Osteoblast (primary cell): ENCODE measurements at regions not wholly inside any gene's neighbourhood (a gene's known extent, or its start where the extent isn't known, plus 50 kb on each side); places are given as distances from the start of the nearest gene placed in this dataset.

Source experiments
- DNase-seq: peaks from one replicate; pipeline ENCODE4 v3.0.0; 2011; ENCODE audit warnings: low spot score, mixed read lengths; ENCODE audit not compliant: insufficient read length; ENCODE audit errors: missing footprints
- H2AFZ ChIP-seq: 2 replicates; pipeline ENCODE4 v1.6.0; 2011; ENCODE audit warnings: mild to moderate bottlenecking, low read length
- H3K27ac ChIP-seq: 2 replicates; pipeline ENCODE4 v1.5.1; 2011; ENCODE audit warnings: mild to moderate bottlenecking, low read depth, low read length, moderate library complexity
- H3K27me3 ChIP-seq: 2 replicates; pipeline ENCODE4 v1.6.0; 2012; ENCODE audit warnings: mild to moderate bottlenecking, control low read depth, inconsistent platforms, low read length, moderate library complexity; ENCODE audit not compliant: insufficient read depth
- H3K36me3 ChIP-seq: 2 replicates; pipeline ENCODE4 v1.5.1; 2011; ENCODE audit warnings: mild to moderate bottlenecking, low read length, control low read depth, moderate library complexity; ENCODE audit not compliant: insufficient read depth
- H3K4me1 ChIP-seq: 2 replicates; pipeline ENCODE4 v1.5.1; 2011; ENCODE audit warnings: mild to moderate bottlenecking, low read length, control low read depth, moderate library complexity; ENCODE audit not compliant: insufficient read depth
- H3K4me2 ChIP-seq: 2 replicates; pipeline ENCODE4 v1.6.0; 2011; ENCODE audit warnings: mild to moderate bottlenecking, low read length; ENCODE audit not compliant: insufficient read depth
- H3K4me3 ChIP-seq: fragments of 200-600 bp; sonication (generic); 3 replicates; pipeline ENCODE4 v1.5.1; 2012; ENCODE audit warnings: mild to moderate bottlenecking, low read length, inconsistent platforms; ENCODE audit not compliant: insufficient read depth
- H3K79me2 ChIP-seq: 2 replicates; pipeline ENCODE4 v1.6.0; 2012; ENCODE audit warnings: mild to moderate bottlenecking, low read length, control low read depth, inconsistent platforms; ENCODE audit not compliant: insufficient read depth
- H3K9me3 ChIP-seq: 2 replicates; pipeline ENCODE4 v1.5.1; 2011; ENCODE audit warnings: low read depth, low read length, control low read depth
- H4K20me1 ChIP-seq: 2 replicates; pipeline ENCODE4 v1.6.0; 2012; ENCODE audit warnings: mild to moderate bottlenecking, low read length, control low read depth; ENCODE audit not compliant: insufficient read depth
- CTCF ChIP-seq: IDR thresholded peaks from 2 replicates; pipeline ENCODE4 v1.5.1; 2011; ENCODE audit warnings: mild to moderate bottlenecking, low read depth, low read length, moderate library complexity; ENCODE audit errors: extremely low read depth

GRCh38 chr5:125700380-125700861 lies 722.8 kb upstream of the GRAMD2B start:
- peak overlapping the region; percentile 81 for H3K4me2 ChIP-seq
- H3K27me3 ChIP-seq: no peaks in the 10 kb centered on the region
- peak overlapping the region; percentile 60 for H3K4me3 ChIP-seq
- H2AFZ ChIP-seq: peak overlapping the region; percentile 84
- TF ChIP-seq CTCF: no peak
- H3K79me2 ChIP-seq: no peaks in the 10 kb centered on the region
- H3K27ac ChIP-seq: peak overlapping the region; percentile 62
- DNase-seq: no peak
- no peaks in the 10 kb centered on the region for H3K9me3 ChIP-seq
- no peaks in the 10 kb centered on the region for H4K20me1 ChIP-seq
- no peaks in the 10 kb centered on the region for H3K36me3 ChIP-seq
- H3K4me1 ChIP-seq: peaks cover 23% of the 10 kb centered on the region

DNA sequence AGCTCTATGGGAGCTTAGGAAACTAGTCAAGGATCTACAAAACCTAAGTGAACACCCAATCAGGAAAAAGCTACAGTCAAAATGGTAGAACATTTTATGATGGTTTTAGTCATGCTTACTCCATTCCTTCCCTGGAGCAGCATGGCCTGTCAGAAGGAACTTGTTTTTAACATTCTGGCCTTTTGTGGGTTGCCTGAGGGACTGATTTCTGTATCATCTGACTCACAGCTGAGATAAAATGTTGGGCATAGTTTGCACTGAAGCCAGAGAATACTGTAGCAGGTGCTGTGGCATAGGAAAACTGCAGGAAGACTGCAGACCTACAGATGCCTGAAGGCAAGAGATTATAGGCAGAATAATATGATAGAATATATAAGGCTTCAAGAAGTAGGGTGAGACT lies 719.6 kb upstream of the GRAMD2B start:
- Histone ChIP-seq H3K79me2 (no peaks in the 10 kb centered on the region), H3K36me3 (no peaks in the 10 kb centered on the region), H4K20me1 (no peaks in the 10 kb centered on the region), H3K27me3 (no peaks in the 10 kb centered on the region), H3K9me3 (no peaks in the 10 kb centered on the region), H3K27ac (no peak overlapping the region), H3K4me1 (peaks cover 10% of the 10 kb centered on the region), H3K4me2 (no peak overlapping the region), H2AFZ (no peak overlapping the region), H3K4me3 (no peak overlapping the region)
- DNase-seq: no peak
- TF ChIP-seq CTCF: no peak

DNA sequence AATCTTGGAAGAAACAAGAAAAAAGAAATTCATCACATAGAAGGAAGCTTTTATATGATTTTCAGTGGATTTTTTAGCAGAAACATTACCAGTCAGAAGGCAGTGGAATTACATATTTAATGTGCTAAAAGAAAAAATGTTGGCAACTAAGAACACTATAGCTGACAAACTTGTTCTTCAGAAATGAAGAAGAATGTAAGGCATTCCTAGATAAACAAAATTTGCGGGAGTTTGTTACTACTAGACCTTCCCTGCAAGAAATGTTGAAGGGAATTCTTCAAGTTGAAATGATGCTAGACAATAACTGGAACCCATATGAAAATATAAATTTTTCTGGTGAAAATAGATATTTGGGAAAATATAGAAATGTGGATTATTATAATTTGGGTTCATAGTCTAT lies 718.3 kb upstream of the GRAMD2B start:
- Histone ChIP-seq H2AFZ (no peak overlapping the region), H3K27me3 (no peaks in the 10 kb centered on the region), H3K4me1 (peaks cover 8% of the 10 kb centered on the region), H3K9me3 (no peaks in the 10 kb centered on the region), H4K20me1 (no peaks in the 10 kb centered on the region), H3K4me2 (no peak overlapping the region), H3K79me2 (no peaks in the 10 kb centered on the region), H3K27ac (no peak overlapping the region), H3K4me3 (no peak overlapping the region), H3K36me3 (no peaks in the 10 kb centered on the region)
- TF ChIP-seq CTCF: no peak
- no peak for DNase-seq

DNA sequence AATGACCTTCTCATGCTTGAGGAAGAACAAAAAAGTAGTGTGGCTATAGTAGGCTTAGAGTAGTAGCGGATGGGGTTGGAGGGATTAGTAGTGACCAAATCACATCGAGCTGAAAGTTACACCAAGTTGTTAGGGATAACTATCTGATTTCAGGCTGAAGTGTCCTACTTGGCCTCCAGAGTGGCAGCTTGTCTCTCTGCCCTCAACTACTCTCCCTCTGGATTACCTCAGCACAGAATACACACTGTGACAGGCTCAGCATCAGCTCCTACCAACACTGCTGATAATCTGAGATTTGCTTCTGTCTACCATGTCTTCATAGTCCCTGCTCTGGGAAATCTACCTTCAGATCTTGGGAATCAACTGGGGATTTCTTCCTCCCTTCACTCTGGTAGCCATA lies 714.6 kb upstream of the GRAMD2B start:
- Histone ChIP-seq H2AFZ (no peak overlapping the region), H3K27ac (no peak overlapping the region), H3K79me2 (no peaks in the 10 kb centered on the region), H3K4me2 (no peak overlapping the region), H3K36me3 (no peaks in the 10 kb centered on the region), H4K20me1 (no peaks in the 10 kb centered on the region), H3K27me3 (no peaks in the 10 kb centered on the region), H3K4me3 (no peak overlapping the region), H3K4me1 (no peaks in the 10 kb centered on the region), H3K9me3 (no peaks in the 10 kb centered on the region)
- no peak for TF ChIP-seq CTCF
- DNase-seq: no peak
